Neural progenitor cell (in vitro differentiated cells): ENCODE measurements at regions not wholly inside any gene's neighbourhood (a gene's known extent, or its start where the extent isn't known, plus 50 kb on each side); places are given as distances from the start of the nearest gene placed in this dataset.

Experiments
- DNase-seq: peaks from one replicate; pipeline ENCODE4 v3.0.0-alpha.2; 2016; ENCODE audit warnings: low spot score
- H2AFZ ChIP-seq: fragments of 200-600 bp; sonication (generic); replicated peaks from 2 replicates; pipeline ENCODE4 v1.6.1; 2016; ENCODE audit warnings: antibody characterized with exemption
- H3F3A ChIP-seq: fragments of 200-600 bp; sonication (generic); 2 replicates; pipeline ENCODE4 v1.6.1; 2016; ENCODE audit warnings: antibody characterized with exemption, low read depth
- H3K27ac ChIP-seq: fragments of 200-600 bp; sonication (generic); 2 replicates; pipeline ENCODE4 v1.5.1; 2016; ENCODE audit warnings: mild to moderate bottlenecking
- H3K27me3 ChIP-seq: fragments of 200-600 bp; sonication (generic); 2 replicates; pipeline ENCODE4 v1.6.1; 2016; ENCODE audit warnings: mild to moderate bottlenecking, moderate library complexity
- H3K36me3 ChIP-seq: fragments of 200-600 bp; sonication (generic); 2 replicates; pipeline ENCODE4 v1.5.1; 2016
- H3K4me1 ChIP-seq: fragments of 200-600 bp; sonication (generic); 2 replicates; pipeline ENCODE4 v1.6.1; 2016; ENCODE audit warnings: mixed run types
- H3K4me2 ChIP-seq: fragments of 200-600 bp; sonication (generic); 2 replicates; pipeline ENCODE4 v1.6.1; 2016
- H3K4me3 ChIP-seq: fragments of 200-600 bp; sonication (generic); 2 replicates; pipeline ENCODE4 v1.5.1; 2016
- H3K79me2 ChIP-seq: fragments of 200-600 bp; sonication (generic); 2 replicates; pipeline ENCODE4 v1.6.1; 2016; ENCODE audit warnings: low read depth
- H3K9ac ChIP-seq: fragments of 200-600 bp; sonication (generic); 2 replicates; pipeline ENCODE4 v1.6.1; 2016
- H3K9me3 ChIP-seq: fragments of 200-600 bp; sonication (generic); 2 replicates; pipeline ENCODE4 v1.5.1; 2016; ENCODE audit warnings: low read depth
- H4K20me1 ChIP-seq: fragments of 200-600 bp; sonication (generic); 2 replicates; pipeline ENCODE4 v1.6.1; 2016; ENCODE audit warnings: low read depth
- H3K27ac Mint-ChIP-seq: 3 replicates; pipeline ENCODE4 v1.8.0; 2021; ENCODE audit warnings: mixed read lengths
- H3K27me3 Mint-ChIP-seq: 2 replicates; pipeline ENCODE4 v1.8.0; 2022; ENCODE audit warnings: low read depth, mild to moderate bottlenecking, inconsistent platforms, moderate library complexity, mixed read lengths; ENCODE audit not compliant: insufficient read depth
- H3K36me3 Mint-ChIP-seq: 3 replicates; pipeline ENCODE4 v1.8.0; 2021; ENCODE audit warnings: mixed read lengths
- H3K4me1 Mint-ChIP-seq: 3 replicates; pipeline ENCODE4 v1.8.0; 2021; ENCODE audit warnings: mixed read lengths
- H3K4me3 Mint-ChIP-seq: 3 replicates; pipeline ENCODE4 v1.8.0; 2021; ENCODE audit warnings: mild to moderate bottlenecking, moderate library complexity, mixed read lengths
- H3K9me3 Mint-ChIP-seq: 3 replicates; pipeline ENCODE4 v1.8.0; 2020; ENCODE audit warnings: mixed read lengths
- EZH2 ChIP-seq: fragments of 200-600 bp; sonication (generic); IDR thresholded peaks from 2 replicates; pipeline ENCODE4 v1.6.1; 2017; ENCODE audit warnings: antibody characterized with exemption, mild to moderate bottlenecking, moderate library complexity
- EZH2phosphoT487 ChIP-seq: fragments of 200-600 bp; sonication (generic); IDR thresholded peaks from 2 replicates; pipeline ENCODE4 v1.6.1; 2017; ENCODE audit warnings: antibody characterized with exemption
- TF ChIP-seq, protein P1 (sequence below): fragments of 200-600 bp; sonication (generic); IDR thresholded peaks from 2 replicates; pipeline ENCODE4 v1.5.1; 2017; ENCODE audit warnings: antibody characterized with exemption, mild to moderate bottlenecking

DNA sequence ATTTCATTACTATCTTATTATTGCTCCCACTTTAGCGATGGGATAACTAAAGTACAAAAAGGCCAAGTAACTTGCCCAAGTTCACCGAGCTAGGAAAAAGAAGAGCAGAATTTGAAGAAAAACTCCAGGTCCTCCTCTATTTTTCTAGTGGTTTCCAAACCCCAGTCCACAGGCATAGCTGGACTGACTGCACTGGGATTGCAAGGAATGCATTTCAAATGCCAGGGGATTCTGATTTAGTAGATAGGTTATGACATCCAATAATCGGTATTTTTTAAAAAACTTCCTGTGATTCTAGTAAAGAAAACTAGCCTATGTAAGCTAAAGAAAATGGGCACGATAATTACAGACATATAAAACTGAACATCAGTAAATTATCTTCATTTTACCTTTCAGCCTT lies 62.7 kb upstream of the GALNT5 start:
- H3K4me3 Mint-ChIP-seq: no peak overlapping the region
- peaks cover 9% of the 10 kb centered on the region for H3K4me1 Mint-ChIP-seq
- no peaks in the 10 kb centered on the region for H3K27me3 Mint-ChIP-seq
- TF ChIP-seq EZH2 (no peak), EZH2phosphoT487 (no peak)
- TF ChIP-seq, protein P1, sequence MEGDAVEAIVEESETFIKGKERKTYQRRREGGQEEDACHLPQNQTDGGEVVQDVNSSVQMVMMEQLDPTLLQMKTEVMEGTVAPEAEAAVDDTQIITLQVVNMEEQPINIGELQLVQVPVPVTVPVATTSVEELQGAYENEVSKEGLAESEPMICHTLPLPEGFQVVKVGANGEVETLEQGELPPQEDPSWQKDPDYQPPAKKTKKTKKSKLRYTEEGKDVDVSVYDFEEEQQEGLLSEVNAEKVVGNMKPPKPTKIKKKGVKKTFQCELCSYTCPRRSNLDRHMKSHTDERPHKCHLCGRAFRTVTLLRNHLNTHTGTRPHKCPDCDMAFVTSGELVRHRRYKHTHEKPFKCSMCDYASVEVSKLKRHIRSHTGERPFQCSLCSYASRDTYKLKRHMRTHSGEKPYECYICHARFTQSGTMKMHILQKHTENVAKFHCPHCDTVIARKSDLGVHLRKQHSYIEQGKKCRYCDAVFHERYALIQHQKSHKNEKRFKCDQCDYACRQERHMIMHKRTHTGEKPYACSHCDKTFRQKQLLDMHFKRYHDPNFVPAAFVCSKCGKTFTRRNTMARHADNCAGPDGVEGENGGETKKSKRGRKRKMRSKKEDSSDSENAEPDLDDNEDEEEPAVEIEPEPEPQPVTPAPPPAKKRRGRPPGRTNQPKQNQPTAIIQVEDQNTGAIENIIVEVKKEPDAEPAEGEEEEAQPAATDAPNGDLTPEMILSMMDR: no peak
- H3K9me3 Mint-ChIP-seq: no peaks in the 10 kb centered on the region
- H3K27ac ChIP-seq: no peak overlapping the region
- no peaks in the 10 kb centered on the region for H3K27me3 ChIP-seq
- no peak overlapping the region for H3K4me3 ChIP-seq
- no peak overlapping the region for H3K9ac ChIP-seq
- no peaks in the 10 kb centered on the region for H3K79me2 ChIP-seq
- no peaks in the 10 kb centered on the region for H3F3A ChIP-seq
- no peaks in the 10 kb centered on the region for H3K9me3 ChIP-seq
- H4K20me1 ChIP-seq: no peaks in the 10 kb centered on the region
- no peaks in the 10 kb centered on the region for H3K36me3 Mint-ChIP-seq
- no peak overlapping the region for H2AFZ ChIP-seq
- H3K36me3 ChIP-seq: no peaks in the 10 kb centered on the region
- no peak for DNase-seq
- no peaks in the 10 kb centered on the region for H3K4me1 ChIP-seq
- no peak overlapping the region for H3K27ac Mint-ChIP-seq
- H3K4me2 ChIP-seq: no peak overlapping the region

DNA sequence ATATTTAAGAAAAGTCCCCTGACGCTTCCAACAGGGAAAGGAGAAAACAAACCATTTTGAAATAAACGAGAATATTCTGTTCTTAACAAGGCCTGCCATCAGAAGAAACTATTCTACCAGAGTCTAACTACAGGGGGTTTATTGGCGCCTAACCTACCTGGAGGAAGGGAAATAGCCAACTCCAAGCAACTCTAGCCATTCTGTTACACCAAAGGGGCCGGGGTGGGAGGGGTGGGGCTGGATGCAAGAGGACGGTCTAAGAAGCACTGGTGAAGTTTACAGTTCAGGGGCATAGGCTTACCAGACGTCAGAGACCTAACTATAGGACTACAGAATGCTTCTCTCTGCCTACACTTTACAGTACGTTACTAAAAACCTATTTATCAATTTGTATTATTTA lies 60.5 kb upstream of the GALNT5 start:
- peaks cover 6% of the 10 kb centered on the region for H3K4me1 Mint-ChIP-seq

DNA sequence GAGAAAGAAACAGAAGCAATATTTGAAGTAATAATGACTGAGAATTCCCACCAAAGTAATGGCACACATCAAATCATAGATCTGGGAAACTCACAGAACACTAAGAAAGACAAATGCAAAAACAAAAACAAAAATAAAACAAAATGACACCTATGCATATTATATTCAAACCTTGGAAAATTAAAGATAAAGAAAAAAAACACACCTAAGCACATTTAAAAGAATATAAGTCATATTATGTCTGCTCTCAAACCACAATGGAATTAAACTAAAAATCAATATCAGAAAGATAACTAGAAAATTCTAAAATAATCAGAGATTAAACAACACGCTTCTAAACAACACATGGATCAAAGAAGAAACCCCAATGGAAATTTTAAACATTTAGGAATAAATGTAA lies 59.7 kb upstream of the GALNT5 start:
- Mint-ChIP-seq H3K9me3 (no peaks in the 10 kb centered on the region), H3K36me3 (no peaks in the 10 kb centered on the region)

More for the DNA sequence above, 60.5 kb upstream of the GALNT5 start:
- H3K9me3 ChIP-seq: no peaks in the 10 kb centered on the region
- H3K4me3 ChIP-seq: no peak overlapping the region
- H3F3A ChIP-seq: no peaks in the 10 kb centered on the region
- Mint-ChIP-seq H3K27me3 (no peaks in the 10 kb centered on the region), H3K4me3 (no peak overlapping the region), H3K9me3 (no peaks in the 10 kb centered on the region), H3K36me3 (no peaks in the 10 kb centered on the region), H3K27ac (no peak overlapping the region)
- no peaks in the 10 kb centered on the region for H3K27me3 ChIP-seq
- H3K36me3 ChIP-seq: no peaks in the 10 kb centered on the region
- no peaks in the 10 kb centered on the region for H3K79me2 ChIP-seq
- TF ChIP-seq, protein P1: no peak
- TF ChIP-seq EZH2phosphoT487 (no peak), EZH2 (no peak)
- no peaks in the 10 kb centered on the region for H3K4me1 ChIP-seq
- H2AFZ ChIP-seq: no peak overlapping the region
- no peak overlapping the region for H3K4me2 ChIP-seq
- H3K9ac ChIP-seq: no peak overlapping the region
- H3K27ac ChIP-seq: no peak overlapping the region
- H4K20me1 ChIP-seq: no peaks in the 10 kb centered on the region
- no peak for DNase-seq

More for the DNA sequence above, 59.7 kb upstream of the GALNT5 start:
- Mint-ChIP-seq H3K27me3 (no peaks in the 10 kb centered on the region), H3K4me3 (no peak overlapping the region), H3K27ac (no peak overlapping the region), H3K4me1 (peaks cover 6% of the 10 kb centered on the region)
- no peaks in the 10 kb centered on the region for H3K36me3 ChIP-seq
- H3K4me3 ChIP-seq: no peak overlapping the region
- no peak for DNase-seq
- no peaks in the 10 kb centered on the region for H4K20me1 ChIP-seq
- no peaks in the 10 kb centered on the region for H3K27me3 ChIP-seq
- H3K4me2 ChIP-seq: no peak overlapping the region
- H3K9me3 ChIP-seq: no peaks in the 10 kb centered on the region
- TF ChIP-seq EZH2phosphoT487: no peak
- TF ChIP-seq EZH2: no peak
- TF ChIP-seq, protein P1: no peak
- no peaks in the 10 kb centered on the region for H3K4me1 ChIP-seq
- no peaks in the 10 kb centered on the region for H3K79me2 ChIP-seq
- no peak overlapping the region for H3K27ac ChIP-seq
- H3F3A ChIP-seq: no peaks in the 10 kb centered on the region
- no peak overlapping the region for H2AFZ ChIP-seq
- H3K9ac ChIP-seq: no peak overlapping the region
